Panc1 (cell line): ENCODE measurements at regions not wholly inside any gene's neighbourhood (a gene's known extent, or its start where the extent isn't known, plus 50 kb on each side); places are given as distances from the start of the nearest gene placed in this dataset.

Experiments used
- ATAC-seq: fragments of 200-7000 bp; cut with Tn5 transposase; 2 replicates; pipeline ENCODE4 v1.9.1; 2020; ENCODE audit warnings: mild to moderate bottlenecking, moderate library complexity
- BruUV-seq: library from RNA; stranded (reverse); fragments of 400-500 nt; replicated peaks from 2 replicates; lab custom pipeline; 2021; lab: Mats Ljungman, UMichigan
- CTCF ChIA-PET: fragments of 300-600 bp; sonication (Branson Sonifier 250); formaldehyde crosslinking; loops from one replicate; lab custom pipeline; 2022; ENCODE audit warnings: antibody characterized with exemption; lab: Charles Lee
- POLR2A ChIA-PET: fragments of 300-600 bp; sonication (Branson Sonifier 250); formaldehyde crosslinking; loops from one replicate; lab custom pipeline; 2022; ENCODE audit warnings: antibody characterized with exemption; lab: Charles Lee
- DNase-seq: peaks from one replicate; pipeline ENCODE4 v3.0.0-alpha.2; 2010; ENCODE audit warnings: low read depth, low spot score
- H3K27ac ChIP-seq: 2 replicates; pipeline ENCODE4 v1.5.1; 2011; ENCODE audit warnings: mild to moderate bottlenecking, low read length, inconsistent platforms
- H3K27me3 ChIP-seq: fragments of 200-500 bp; sonication (Bioruptor generic); 2 replicates; pipeline ENCODE4 v1.6.0; 2014; ENCODE audit warnings: low read length, inconsistent platforms; ENCODE audit not compliant: control insufficient read depth, insufficient read depth
- H3K36me3 ChIP-seq: fragments of 200-500 bp; sonication (Bioruptor generic); 2 replicates; pipeline ENCODE4 v1.5.1; 2014; ENCODE audit warnings: inconsistent platforms, mild to moderate bottlenecking, low read length, moderate library complexity; ENCODE audit not compliant: control insufficient read depth, insufficient read depth
- H3K4me1 ChIP-seq: 2 replicates; pipeline ENCODE4 v1.5.1; 2011; ENCODE audit warnings: inconsistent platforms, mild to moderate bottlenecking, low read length, moderate library complexity; ENCODE audit not compliant: control insufficient read depth, insufficient read depth
- H3K4me3 ChIP-seq, 2 experiments: 2 replicates each; pipeline ENCODE4 v1.5.1; 2011 to 2012; ENCODE audit warnings: low read depth in 2 of 2, low read length in 2 of 2, mild to moderate bottlenecking in 2 of 2, inconsistent platforms in 1 of 2, moderate library complexity in 1 of 2
- H3K9me3 ChIP-seq: fragments of 200-500 bp; sonication (Bioruptor generic); 2 replicates; pipeline ENCODE4 v1.5.1; 2014; ENCODE audit warnings: low read depth, mild to moderate bottlenecking, inconsistent platforms, low read length, moderate library complexity; ENCODE audit not compliant: control insufficient read depth, insufficient read depth
- CTCF ChIP-seq: fragments of 450-650 bp; IDR thresholded peaks from 2 replicates; pipeline ENCODE4 v1.5.1; 2017; ENCODE audit warnings: mild to moderate bottlenecking
- POLR2AphosphoS5 ChIP-seq: IDR thresholded peaks from 2 replicates; pipeline ENCODE4 v1.6.1; 2012; ENCODE audit warnings: mild to moderate bottlenecking, low read depth, low read length, moderate library complexity
- SIN3A ChIP-seq: IDR thresholded peaks from 2 replicates; pipeline ENCODE4 v1.6.1; 2012; ENCODE audit warnings: low read depth, mild to moderate bottlenecking, low read length, moderate library complexity, borderline replicate concordance; ENCODE audit not compliant: insufficient read depth
- TCF7L2 ChIP-seq: IDR thresholded peaks from 2 replicates; pipeline ENCODE4 v1.6.1; 2011; ENCODE audit warnings: mild to moderate bottlenecking, low read depth, low read length, inconsistent platforms
- in situ Hi-C: cut with HindIII; loops from 2 replicates; pipeline ENCODE4 v1.10.0; 2016; ENCODE audit warnings: low sequenced_read_pairs, low pct_unique_long_range_greater_than_20kb
- intact Hi-C: fragments of 100-400 bp; cut with micrococcal nuclease; formaldehyde crosslinking; loops from one replicate; pipeline ENCODE4 v1.10.0; 2022; ENCODE audit not compliant: unreplicated experiment
- TF ChIP-seq, protein P1 (sequence below), 2 experiments: IDR thresholded peaks; 2 replicates each; pipeline ENCODE4 v1.6.1; 2011 to 2012; ENCODE audit warnings: low read depth in 2 of 2, control low read depth in 1 of 2, low read length in 1 of 2, mild to moderate bottlenecking in 1 of 2, moderate library complexity in 1 of 2; ENCODE audit not compliant: insufficient read depth in 1 of 2

- in situ Hi-C loops: no loop called here
- DNase-seq: no peak
- Histone ChIP-seq H3K36me3 (no peaks in the 10 kb centered on the region), H3K9me3 (no peaks in the 10 kb centered on the region), H3K4me1 (no peaks in the 10 kb centered on the region), H3K4me3 (no peak overlapping the region), H3K27ac (no peak overlapping the region), H3K27me3 (peaks cover 8% of the 10 kb centered on the region; the same call in 1 of the 2 replicates)
- CTCF ChIA-PET: no interaction called here
- no peak for TF ChIP-seq POLR2AphosphoS5
- no peak for TF ChIP-seq SIN3A
- TF ChIP-seq CTCF: no peak
- TF ChIP-seq, protein P1, sequence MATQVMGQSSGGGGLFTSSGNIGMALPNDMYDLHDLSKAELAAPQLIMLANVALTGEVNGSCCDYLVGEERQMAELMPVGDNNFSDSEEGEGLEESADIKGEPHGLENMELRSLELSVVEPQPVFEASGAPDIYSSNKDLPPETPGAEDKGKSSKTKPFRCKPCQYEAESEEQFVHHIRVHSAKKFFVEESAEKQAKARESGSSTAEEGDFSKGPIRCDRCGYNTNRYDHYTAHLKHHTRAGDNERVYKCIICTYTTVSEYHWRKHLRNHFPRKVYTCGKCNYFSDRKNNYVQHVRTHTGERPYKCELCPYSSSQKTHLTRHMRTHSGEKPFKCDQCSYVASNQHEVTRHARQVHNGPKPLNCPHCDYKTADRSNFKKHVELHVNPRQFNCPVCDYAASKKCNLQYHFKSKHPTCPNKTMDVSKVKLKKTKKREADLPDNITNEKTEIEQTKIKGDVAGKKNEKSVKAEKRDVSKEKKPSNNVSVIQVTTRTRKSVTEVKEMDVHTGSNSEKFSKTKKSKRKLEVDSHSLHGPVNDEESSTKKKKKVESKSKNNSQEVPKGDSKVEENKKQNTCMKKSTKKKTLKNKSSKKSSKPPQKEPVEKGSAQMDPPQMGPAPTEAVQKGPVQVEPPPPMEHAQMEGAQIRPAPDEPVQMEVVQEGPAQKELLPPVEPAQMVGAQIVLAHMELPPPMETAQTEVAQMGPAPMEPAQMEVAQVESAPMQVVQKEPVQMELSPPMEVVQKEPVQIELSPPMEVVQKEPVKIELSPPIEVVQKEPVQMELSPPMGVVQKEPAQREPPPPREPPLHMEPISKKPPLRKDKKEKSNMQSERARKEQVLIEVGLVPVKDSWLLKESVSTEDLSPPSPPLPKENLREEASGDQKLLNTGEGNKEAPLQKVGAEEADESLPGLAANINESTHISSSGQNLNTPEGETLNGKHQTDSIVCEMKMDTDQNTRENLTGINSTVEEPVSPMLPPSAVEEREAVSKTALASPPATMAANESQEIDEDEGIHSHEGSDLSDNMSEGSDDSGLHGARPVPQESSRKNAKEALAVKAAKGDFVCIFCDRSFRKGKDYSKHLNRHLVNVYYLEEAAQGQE (IDR thresholded peaks at IDR 0.05; ENCODE audit: insufficient read depth in 1 of 2, low read depth in 2 of 2, low read length in 1 of 2): no peak
- POLR2A ChIA-PET: no interaction called here
- ATAC-seq: no peak
- no TSS peak for BruUV-seq
- intact Hi-C loops: no loop called here
These were observed 202.8 kb downstream of the EMX2 start for GRCh38 chr10:117745301-117745700.

- DNase-seq: no peak
- no peaks in the 10 kb centered on the region for H3K4me1 ChIP-seq
- no peaks in the 10 kb centered on the region for H3K9me3 ChIP-seq
- ChIA-PET CTCF (no interaction called here), POLR2A (no interaction called here)
- TF ChIP-seq POLR2AphosphoS5: no peak
- TF ChIP-seq TCF7L2: no peak
- no peak for TF ChIP-seq CTCF
- TF ChIP-seq, protein P1 (IDR thresholded peaks at IDR 0.05; ENCODE audit: insufficient read depth in 1 of 2, low read depth in 2 of 2, low read length in 1 of 2): no peak
- TF ChIP-seq SIN3A: no peak
- ATAC-seq: no peak
- BruUV-seq: no TSS peak
- in situ Hi-C loops (no loop called here), intact Hi-C loops (no loop called here)
- H3K27me3 ChIP-seq: peaks cover 7% of the 10 kb centered on the region; the same call in 1 of the 2 replicates
- no peak overlapping the region for H3K27ac ChIP-seq
- H3K4me3 ChIP-seq: no peak overlapping the region
- no peaks in the 10 kb centered on the region for H3K36me3 ChIP-seq
These were observed 204.2 kb downstream of the EMX2 start for GRCh38 chr10:117746541-117747448.
